H9 (cell line): ENCODE measurements at regions not wholly inside any gene's neighbourhood (a gene's known extent, or its start where the extent isn't known, plus 50 kb on each side); places are given as distances from the start of the nearest gene placed in this dataset.
A peak's percentile ranks its signal among the peaks of the same experiment; 100 is the strongest.

ENCODE experiments used
- DNase-seq: peaks from one replicate; pipeline ENCODE4 v3.0.0-alpha.2; 2017
- H2AFZ ChIP-seq: one replicate; pipeline ENCODE4 v1.6.1; 2013; ENCODE audit warnings: mild to moderate bottlenecking, low read length, control low read depth, moderate library complexity
- H2AK5ac ChIP-seq: 2 replicates; pipeline ENCODE4 v1.6.1; 2013; ENCODE audit warnings: low read length, control low read depth, mixed read lengths; ENCODE audit not compliant: insufficient read length
- H2BK120ac ChIP-seq: one replicate; pipeline ENCODE4 v1.6.1; 2013; ENCODE audit warnings: low read depth, mild to moderate bottlenecking, low read length, control low read depth, inconsistent platforms; ENCODE audit not compliant: poor library complexity, severe bottlenecking
- H2BK12ac ChIP-seq: 2 replicates; pipeline ENCODE4 v1.6.1; 2013; ENCODE audit warnings: low read length, control low read depth, mixed read lengths, low read depth; ENCODE audit not compliant: insufficient read length
- H2BK15ac ChIP-seq: 2 replicates; pipeline ENCODE4 v1.6.1; 2013; ENCODE audit warnings: low read depth, low read length, control low read depth
- H2BK20ac ChIP-seq: one replicate; pipeline ENCODE4 v1.6.1; 2013; ENCODE audit warnings: low read depth, mild to moderate bottlenecking, low read length, control low read depth, inconsistent platforms; ENCODE audit not compliant: poor library complexity, severe bottlenecking
- H2BK5ac ChIP-seq: 2 replicates; pipeline ENCODE4 v1.6.1; 2013; ENCODE audit warnings: low read length, control low read depth, mixed read lengths; ENCODE audit not compliant: insufficient read length
- H3K14ac ChIP-seq: 2 replicates; pipeline ENCODE4 v1.6.1; 2013; ENCODE audit warnings: low read length, control low read depth; ENCODE audit not compliant: insufficient read depth
- H3K18ac ChIP-seq: 2 replicates; pipeline ENCODE4 v1.6.1; 2013; ENCODE audit warnings: low read depth, mild to moderate bottlenecking, mixed read lengths, low read length, control low read depth; ENCODE audit not compliant: insufficient read length
- H3K23ac ChIP-seq: 2 replicates; pipeline ENCODE4 v1.6.1; 2013; ENCODE audit warnings: low read length, control low read depth, mixed read lengths, low read depth; ENCODE audit not compliant: insufficient read length
- H3K23me2 ChIP-seq: 2 replicates; pipeline ENCODE4 v1.6.1; 2013; ENCODE audit warnings: low read depth, mild to moderate bottlenecking, mixed read lengths, low read length, control low read depth; ENCODE audit not compliant: insufficient read length, poor library complexity, severe bottlenecking
- H3K27ac ChIP-seq: 2 replicates; pipeline ENCODE4 v1.5.1; 2013; ENCODE audit warnings: low read length, control low read depth, mixed read lengths, low read depth; ENCODE audit not compliant: insufficient read length
- H3K27me3 ChIP-seq: 2 replicates; pipeline ENCODE4 v1.6.1; 2013; ENCODE audit warnings: low read length, control low read depth, inconsistent platforms; ENCODE audit not compliant: insufficient read depth
- H3K4ac ChIP-seq: 2 replicates; pipeline ENCODE4 v1.6.1; 2013; ENCODE audit warnings: low read depth, mild to moderate bottlenecking, control low read depth, inconsistent platforms, low read length, moderate library complexity
- H3K4me1 ChIP-seq: 2 replicates; pipeline ENCODE4 v1.6.1; 2013; ENCODE audit warnings: low read length, control low read depth, inconsistent platforms; ENCODE audit not compliant: insufficient read depth
- H3K4me2 ChIP-seq: 2 replicates; pipeline ENCODE4 v1.6.1; 2013; ENCODE audit warnings: low read length, control low read depth, mixed read lengths; ENCODE audit not compliant: insufficient read length, insufficient read depth
- H3K56ac ChIP-seq: 2 replicates; pipeline ENCODE4 v1.6.1; 2013; ENCODE audit warnings: low read depth, mild to moderate bottlenecking, mixed read lengths, low read length, control low read depth; ENCODE audit not compliant: insufficient read length
- H3K79me1 ChIP-seq: 2 replicates; pipeline ENCODE4 v1.6.1; 2013; ENCODE audit warnings: low read depth, mild to moderate bottlenecking, moderate library complexity, low read length, control low read depth, inconsistent platforms; ENCODE audit not compliant: insufficient read depth, poor library complexity, severe bottlenecking
- H3K79me2 ChIP-seq: 2 replicates; pipeline ENCODE4 v1.6.1; 2013; ENCODE audit warnings: low read length, control low read depth, inconsistent platforms; ENCODE audit not compliant: insufficient read depth
- H3K9ac ChIP-seq: 2 replicates; pipeline ENCODE4 v1.6.1; 2013; ENCODE audit warnings: low read length, control low read depth, mixed read lengths; ENCODE audit not compliant: insufficient read length; ENCODE audit errors: extremely low read depth
- H3K9me3 ChIP-seq: one replicate; pipeline ENCODE4 v1.6.1; 2013; ENCODE audit warnings: low read depth, low read length, inconsistent platforms; ENCODE audit not compliant: control insufficient read depth
- H3T11ph ChIP-seq: one replicate; pipeline ENCODE4 v1.6.1; 2013; ENCODE audit warnings: mild to moderate bottlenecking, low read length, control low read depth, inconsistent platforms
- H4K20me1 ChIP-seq: one replicate; pipeline ENCODE4 v1.6.1; 2013; ENCODE audit not compliant: control insufficient read depth, insufficient read length, insufficient read depth
- H4K5ac ChIP-seq: 2 replicates; pipeline ENCODE4 v1.6.1; 2013; ENCODE audit warnings: low read depth, mild to moderate bottlenecking, mixed read lengths, low read length, control low read depth; ENCODE audit not compliant: insufficient read length
- H4K8ac ChIP-seq: replicated peaks from 2 replicates; pipeline ENCODE4 v1.6.1; 2013; ENCODE audit warnings: low read length, control low read depth, mixed read lengths, low read depth; ENCODE audit not compliant: insufficient read length
- H4K91ac ChIP-seq: 2 replicates; pipeline ENCODE4 v1.6.1; 2013; ENCODE audit warnings: low read depth, mild to moderate bottlenecking, moderate library complexity, mixed read lengths, low read length, control low read depth; ENCODE audit not compliant: insufficient read length
- H3K27ac Mint-ChIP-seq, 3 experiments: 2 replicates in 2 of 3; 3 replicates in 1 of 3; pipeline ENCODE4 v1.8.0; 2020 to 2021; ENCODE audit warnings: mixed read lengths in 3 of 3, mild to moderate bottlenecking in 1 of 3, moderate library complexity in 1 of 3
- H3K27me3 Mint-ChIP-seq: 2 replicates; pipeline ENCODE4 v1.8.0; 2021; ENCODE audit warnings: low read depth, mild to moderate bottlenecking, moderate library complexity, mixed read lengths
- H3K36me3 Mint-ChIP-seq, 3 experiments: 2 replicates in 2 of 3; 3 replicates in 1 of 3; pipeline ENCODE4 v1.8.0; 2020 to 2021; ENCODE audit warnings: low read depth in 3 of 3, mixed read lengths in 3 of 3; ENCODE audit not compliant: insufficient read depth in 1 of 3
- H3K4me1 Mint-ChIP-seq, 2 experiments: 2 replicates each; pipeline ENCODE4 v1.8.0; 2020; ENCODE audit warnings: mixed read lengths in 2 of 2
- H3K4me3 Mint-ChIP-seq, 2 experiments: 2 replicates in 1 of 2; 3 replicates in 1 of 2; pipeline ENCODE4 v1.8.0; 2020 to 2021; ENCODE audit warnings: mild to moderate bottlenecking in 2 of 2, mixed read lengths in 2 of 2, moderate library complexity in 1 of 2
- H3K9me3 Mint-ChIP-seq, 2 experiments: 2 replicates in 1 of 2; 3 replicates in 1 of 2; pipeline ENCODE4 v1.8.0; 2020; ENCODE audit warnings: mild to moderate bottlenecking in 2 of 2, mixed read lengths in 2 of 2, moderate library complexity in 1 of 2
- CTCF ChIP-seq: fragments of 200-600 bp; sonication (generic); conservative IDR thresholded peaks from 3 replicates; pipeline ENCODE4 v1.8.0; 2021; ENCODE audit warnings: antibody characterized with exemption, mild to moderate bottlenecking
- WGBS: extraction: QIAGEN DNeasy Blood & Tissue Kit; methylation state at CpG from one replicate; pipeline ENCODE4 v1.1.7; 2013; ENCODE audit warnings: missing lambda C conversion rate, low lambda C conversion rate, mixed read lengths; ENCODE audit not compliant: insufficient read length; ENCODE audit errors: extremely low coverage; 5-methylcytosine and 5-hydroxymethylcytosine counted together

- Histone ChIP-seq H2BK5ac (no peak overlapping the region), H4K8ac (no peak overlapping the region), H2BK120ac (no peak overlapping the region), H3K14ac (no peak overlapping the region), H4K91ac (no peak overlapping the region), H2BK20ac (no peak overlapping the region), H3K4me1 (no peaks in the 10 kb centered on the region; the same call in 1 of the 2 replicates), H3K79me2 (no peaks in the 10 kb centered on the region), H4K5ac (no peak overlapping the region), H3K79me1 (no peaks in the 10 kb centered on the region), H3K27me3 (no peaks in the 10 kb centered on the region), H3K56ac (no peak overlapping the region), H2AFZ (no peak overlapping the region), H2AK5ac (no peak overlapping the region), H3T11ph (no peak overlapping the region), H3K4ac (no peak overlapping the region), H4K20me1 (no peaks in the 10 kb centered on the region), H3K23ac (no peak overlapping the region), H2BK15ac (no peak overlapping the region), H3K4me2 (no peak overlapping the region), H3K9ac (no peak overlapping the region), H2BK12ac (no peak overlapping the region), H3K27ac (no peak overlapping the region), H3K9me3 (no peaks in the 10 kb centered on the region), H3K18ac (no peak overlapping the region), H3K23me2 (no peaks in the 10 kb centered on the region)
- no CpG with 5 or more reads among the region's 8 CpGs for WGBS
- peaks cover 3 to 5% of the 10 kb centered on the region in 2 experiments; a peak in 3 of 4 replicates for H3K4me1 Mint-ChIP-seq
- H3K4me3 Mint-ChIP-seq, result no peak overlapping the region
- H3K27me3 Mint-ChIP-seq, result peaks cover 22% of the 10 kb centered on the region
- no peak for DNase-seq
- peaks cover 3 to 5% of the 10 kb centered on the region in 2 experiments; a peak in 4 of 5 replicates for H3K9me3 Mint-ChIP-seq
- TF ChIP-seq CTCF, result no peak
- no peaks in the 10 kb centered on the region; a peak in 1 of 7 replicates for H3K36me3 Mint-ChIP-seq
- peak overlapping the region in 2 of 3 experiments; percentile 28 to 82; a peak in 1 of 7 replicates for H3K27ac Mint-ChIP-seq
Measured at GRCh38 chr2:240234503-240234951, 94.1 kb upstream of the OTOS start.
